ENCODE measurements at regions not wholly inside any gene's neighbourhood (a gene's known extent, or its start where the extent isn't known, plus 50 kb on each side); places are given as distances from the start of the nearest gene placed in this dataset.

- in situ Hi-C loops (cut with MboI; ENCODE audit: low sequenced_read_pairs, unreplicated experiment): no loop called here
- no peak for DNase-seq (ENCODE audit: low spot score)
- no peak for TF ChIP-seq CTCF (IDR thresholded peaks at IDR 0.05; ENCODE audit: borderline replicate concordance, control extremely low read depth, extremely low read depth, insufficient read depth, missing control alignments)
Observed at GRCh38 chr2:40851661-40852060, 399.8 kb upstream of the SLC8A1 start.

GRCh38 chr2:40859617-40860016, 407.7 kb upstream of the SLC8A1 start:
- DNase-seq (ENCODE audit: low spot score): no peak
- in situ Hi-C loops (cut with MboI; ENCODE audit: low sequenced_read_pairs, unreplicated experiment): no loop called here
- no peak for TF ChIP-seq CTCF (IDR thresholded peaks at IDR 0.05; ENCODE audit: borderline replicate concordance, control extremely low read depth, extremely low read depth, insufficient read depth, missing control alignments)

GRCh38 chr2:40867829-40868228, 415.9 kb upstream of the SLC8A1 start:
- no peak for DNase-seq (ENCODE audit: low spot score)
- in situ Hi-C loops (cut with MboI; ENCODE audit: low sequenced_read_pairs, unreplicated experiment): no loop called here
- no peak for TF ChIP-seq CTCF (IDR thresholded peaks at IDR 0.05; ENCODE audit: borderline replicate concordance, control extremely low read depth, extremely low read depth, insufficient read depth, missing control alignments)

- no peak for TF ChIP-seq CTCF (IDR thresholded peaks at IDR 0.05; ENCODE audit: borderline replicate concordance, control extremely low read depth, extremely low read depth, insufficient read depth, missing control alignments)
- no peak for DNase-seq (ENCODE audit: low spot score)
- in situ Hi-C loops (cut with MboI; ENCODE audit: low sequenced_read_pairs, unreplicated experiment): no loop called here
Observed at GRCh38 chr2:40872580-40872979, 420.7 kb upstream of the SLC8A1 start.

GRCh38 chr2:40874380-40874779, 422.5 kb upstream of the SLC8A1 start:
- in situ Hi-C loops (cut with MboI; ENCODE audit: low sequenced_read_pairs, unreplicated experiment): no loop called here
- no peak for DNase-seq (ENCODE audit: low spot score)
- no peak for TF ChIP-seq CTCF (IDR thresholded peaks at IDR 0.05; ENCODE audit: borderline replicate concordance, control extremely low read depth, extremely low read depth, insufficient read depth, missing control alignments)

- no peak for DNase-seq (ENCODE audit: low spot score)
- no peak for TF ChIP-seq CTCF (IDR thresholded peaks at IDR 0.05; ENCODE audit: borderline replicate concordance, control extremely low read depth, extremely low read depth, insufficient read depth, missing control alignments)
- in situ Hi-C loops (cut with MboI; ENCODE audit: low sequenced_read_pairs, unreplicated experiment): no loop called here
Observed at GRCh38 chr2:40877734-40878288, 425.9 kb upstream of the SLC8A1 start.

GRCh38 chr2:40879305-40879704, 427.4 kb upstream of the SLC8A1 start:
- no peak for TF ChIP-seq CTCF (IDR thresholded peaks at IDR 0.05; ENCODE audit: borderline replicate concordance, control extremely low read depth, extremely low read depth, insufficient read depth, missing control alignments)
- DNase-seq (ENCODE audit: low spot score): no peak
- in situ Hi-C loops (cut with MboI; ENCODE audit: low sequenced_read_pairs, unreplicated experiment): no loop called here

Measured in GM13976 (cell line).